Heart left ventricle (tissue), 13 donors: ENCODE measurements at regions not wholly inside any gene's neighbourhood (a gene's known extent, or its start where the extent isn't known, plus 50 kb on each side); places are given as distances from the start of the nearest gene placed in this dataset.

ENCODE experiments used
- CTCF ChIP-seq, 12 donors: fragments of 200-600 bp; sonication (generic) in 4 of 12; IDR thresholded peaks; one replicate each; pipeline versions ENCODE4 v1.5.0 to v1.8.0; 2018 to 2022; ENCODE audit warnings: antibody characterized with exemption in 12 of 12, mild to moderate bottlenecking in 5 of 12
- POLR2A ChIP-seq, 2 donors: fragments of 450-650 bp; IDR thresholded peaks; one replicate each; pipeline ENCODE4 v1.6.1; 2017; ENCODE audit warnings: antibody characterized with exemption in 2 of 2, mild to moderate bottlenecking in 2 of 2, moderate library complexity in 2 of 2
- donor health status: ischemic (EF 13 %, LVEDD 7.1; RV severe dilation, severe dysfunction).
- donor health status: DM: no; HTN: yes; CAD: no.
- donor health status: DM: no; HTN: no; CAD: no.
- donor health status: ischemic (EF 25% LVEDD 6.9; RV normal size, moderate dysfunction).
- donor health status: ischemic (EF 25% LVEDD 5.7; RV mildly dilated, moderate dysfunction).
- donor health status: ischemic (EF 35%, LVEDD 5.7; RV mildly dilated, moderate dysfunction).
- donor health status: nonischemic (EF 11% LVEDD 7.7; RV severe dilation, severe dysfunction).
- donor health status: DM: yes; HTN: yes; CAD: no.
- donor health status: PGD.
- donor health status: ischemic (EF 29% LVEDD 5.4; RV normal size, mild dysfunction).
- donor health status: nonischemic (EF 23%, LVEDD 6.1; RV moderate dilation, normal function).

- TF ChIP-seq CTCF (IDR thresholded peaks at IDR 0.05) (no peak), POLR2A (IDR thresholded peaks at IDR 0.05) (no peak)
Observed at GRCh38 chr2:20563833-20564232, 87.1 kb downstream of the HS1BP3 start.
